Skeletal muscle satellite cell (primary cell): ENCODE measurements at regions not wholly inside any gene's neighbourhood (a gene's known extent, or its start where the extent isn't known, plus 50 kb on each side); places are given as distances from the start of the nearest gene placed in this dataset.

Experiments
- H3K27me3 ChIP-seq: 2 replicates; pipeline ENCODE4 v1.7.0; 2013; ENCODE audit warnings: low read length; ENCODE audit not compliant: control insufficient read depth, insufficient read depth
- H3K36me3 ChIP-seq: 2 replicates; pipeline ENCODE4 v1.7.0; 2013; ENCODE audit warnings: mild to moderate bottlenecking, control low read depth, low read length; ENCODE audit not compliant: insufficient read depth
- H3K4me1 ChIP-seq: 2 replicates; pipeline ENCODE4 v1.7.0; 2013; ENCODE audit warnings: low read length; ENCODE audit not compliant: control insufficient read depth, insufficient read depth
- H3K4me2 ChIP-seq: 2 replicates; pipeline ENCODE4 v1.7.0; 2013; ENCODE audit warnings: mild to moderate bottlenecking, low read length
- H3K4me3 ChIP-seq: 2 replicates; pipeline ENCODE4 v1.7.0; 2013; ENCODE audit warnings: low read length
- H3K9ac ChIP-seq: 2 replicates; pipeline ENCODE4 v1.7.0; 2013; ENCODE audit warnings: mild to moderate bottlenecking, low read depth, low read length, moderate library complexity
- H3K9me3 ChIP-seq: replicated peaks from 2 replicates; pipeline ENCODE4 v1.7.0; 2013; ENCODE audit warnings: mild to moderate bottlenecking, control low read depth, low read length

- no peaks in the 10 kb centered on the region for H3K9me3 ChIP-seq
- H3K4me3 ChIP-seq = no peak overlapping the region
- no peak overlapping the region for H3K9ac ChIP-seq
- H3K27me3 ChIP-seq = peaks cover 6% of the 10 kb centered on the region
- no peaks in the 10 kb centered on the region for H3K36me3 ChIP-seq
- no peak overlapping the region for H3K4me2 ChIP-seq
- H3K4me1 ChIP-seq = no peaks in the 10 kb centered on the region
Measured at GRCh38 chr5:61748651-61749050, 416.6 kb downstream of the ZSWIM6 start.

GRCh38 chr5:61752588-61752987 is 420.5 kb downstream of the ZSWIM6 start:
- no peaks in the 10 kb centered on the region for H3K9me3 ChIP-seq
- peaks cover 17% of the 10 kb centered on the region for H3K27me3 ChIP-seq
- no peaks in the 10 kb centered on the region for H3K36me3 ChIP-seq
- H3K4me1 ChIP-seq = no peaks in the 10 kb centered on the region
- no peak overlapping the region for H3K9ac ChIP-seq
- no peak overlapping the region for H3K4me3 ChIP-seq
- no peak overlapping the region for H3K4me2 ChIP-seq

GRCh38 chr5:61754792-61755191 is 422.7 kb downstream of the ZSWIM6 start:
- no peaks in the 10 kb centered on the region for H3K36me3 ChIP-seq
- H3K9me3 ChIP-seq = no peaks in the 10 kb centered on the region
- no peak overlapping the region for H3K9ac ChIP-seq
- no peak overlapping the region for H3K4me3 ChIP-seq
- no peak overlapping the region for H3K4me2 ChIP-seq
- H3K27me3 ChIP-seq = peaks cover 17% of the 10 kb centered on the region
- no peaks in the 10 kb centered on the region for H3K4me1 ChIP-seq

GRCh38 chr5:61755726-61756222 is 423.7 kb downstream of the ZSWIM6 start:
- Histone ChIP-seq H3K9ac (no peak overlapping the region), H3K27me3 (peaks cover 17% of the 10 kb centered on the region), H3K36me3 (no peaks in the 10 kb centered on the region), H3K4me3 (no peak overlapping the region), H3K9me3 (no peaks in the 10 kb centered on the region), H3K4me1 (no peaks in the 10 kb centered on the region), H3K4me2 (no peak overlapping the region)

DNA sequence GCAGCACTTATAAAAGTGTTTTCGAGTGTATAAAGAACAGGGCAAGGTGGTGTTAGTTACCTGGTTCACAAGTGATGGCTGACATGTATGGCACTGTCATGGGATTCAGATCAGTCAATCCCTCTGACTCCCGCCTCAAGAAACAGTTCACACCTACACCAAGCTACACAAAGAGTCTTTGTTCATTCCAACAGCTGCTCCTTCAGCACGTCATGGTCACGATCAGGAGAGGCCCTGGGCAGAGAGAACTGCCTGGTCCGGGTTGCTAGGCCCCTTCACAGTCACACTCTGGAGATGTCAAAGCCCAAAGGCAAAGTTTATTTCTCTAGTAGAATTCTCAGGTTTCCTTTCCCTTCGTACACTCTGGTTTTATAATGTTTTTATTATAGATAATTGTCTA is 426.7 kb downstream of the ZSWIM6 start:
- Histone ChIP-seq H3K4me2 (no peak overlapping the region), H3K4me3 (no peak overlapping the region), H3K27me3 (peaks cover 11% of the 10 kb centered on the region), H3K9ac (no peak overlapping the region), H3K9me3 (no peaks in the 10 kb centered on the region), H3K36me3 (no peaks in the 10 kb centered on the region), H3K4me1 (no peaks in the 10 kb centered on the region)

DNA sequence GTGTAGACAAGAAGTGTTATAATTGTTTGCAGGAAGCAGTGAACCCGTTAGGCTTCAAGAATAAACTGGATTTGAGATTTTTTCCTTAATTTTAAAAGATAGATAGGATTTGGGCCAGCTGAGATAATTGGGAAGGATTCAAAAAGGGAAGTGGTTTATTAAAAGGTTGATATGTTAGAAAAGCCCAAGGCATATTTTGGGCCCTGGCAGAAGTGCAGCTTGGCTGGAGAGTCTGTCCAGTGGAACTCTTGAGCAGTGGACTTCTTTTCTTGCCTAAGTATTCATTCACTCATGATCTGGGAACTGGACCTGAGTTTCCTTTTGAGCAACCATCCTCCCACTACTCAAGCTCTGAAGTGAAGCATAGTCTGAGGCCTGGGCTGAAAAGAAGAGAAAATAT is 433.4 kb downstream of the ZSWIM6 start:
- Histone ChIP-seq H3K4me1 (no peaks in the 10 kb centered on the region), H3K4me3 (no peak overlapping the region), H3K9me3 (no peaks in the 10 kb centered on the region), H3K4me2 (no peak overlapping the region), H3K36me3 (no peaks in the 10 kb centered on the region), H3K27me3 (peaks cover 43% of the 10 kb centered on the region), H3K9ac (no peak overlapping the region)

- H3K9me3 ChIP-seq = no peaks in the 10 kb centered on the region
- peaks cover 49% of the 10 kb centered on the region for H3K27me3 ChIP-seq
Measured at GRCh38 chr5:61766141-61766540, 434.1 kb downstream of the ZSWIM6 start.

GRCh38 chr5:61767231-61768080 is 435.4 kb downstream of the ZSWIM6 start:
- Histone ChIP-seq H3K4me3 (no peak overlapping the region), H3K9me3 (no peaks in the 10 kb centered on the region), H3K36me3 (no peaks in the 10 kb centered on the region), H3K4me2 (no peak overlapping the region), H3K4me1 (no peaks in the 10 kb centered on the region), H3K27me3 (peaks cover 61% of the 10 kb centered on the region), H3K9ac (no peak overlapping the region)

More at GRCh38 chr5:61766141-61766540, 434.1 kb downstream of the ZSWIM6 start:
- Histone ChIP-seq H3K9ac (no peak overlapping the region), H3K4me1 (no peaks in the 10 kb centered on the region), H3K4me3 (no peak overlapping the region), H3K4me2 (no peak overlapping the region), H3K36me3 (no peaks in the 10 kb centered on the region)

DNA sequence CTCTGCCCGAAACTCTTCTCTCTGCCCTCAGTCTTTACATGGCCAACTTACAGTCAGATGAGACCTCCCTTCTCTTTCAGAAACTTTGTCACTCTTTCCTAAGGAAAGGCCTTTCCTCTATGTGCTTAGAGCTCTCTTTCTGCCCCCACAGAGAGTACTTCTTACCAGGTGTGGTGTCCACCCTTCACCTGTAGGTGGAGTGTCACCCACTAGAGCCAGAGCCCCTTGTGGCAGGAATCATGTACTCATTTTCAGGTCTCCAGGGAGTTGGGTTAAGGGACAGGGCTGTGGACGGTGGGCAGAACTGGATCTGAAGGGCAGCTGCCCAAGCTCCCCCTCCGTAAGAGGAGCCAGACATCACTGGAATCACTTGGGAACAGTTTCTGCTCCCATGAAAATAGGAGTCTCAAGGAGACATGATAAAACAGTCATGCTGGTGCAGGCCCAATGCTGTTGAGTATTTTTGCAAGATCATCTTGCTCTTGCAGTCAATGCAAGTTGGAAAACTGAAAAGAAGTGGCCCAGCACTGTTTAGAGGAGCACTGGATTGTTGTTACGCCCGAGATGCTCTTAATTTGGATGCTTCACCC is 436.7 kb downstream of the ZSWIM6 start:
- Histone ChIP-seq H3K9me3 (no peaks in the 10 kb centered on the region), H3K27me3 (peaks cover 72% of the 10 kb centered on the region), H3K36me3 (no peaks in the 10 kb centered on the region), H3K4me3 (no peak overlapping the region), H3K9ac (no peak overlapping the region), H3K4me1 (no peaks in the 10 kb centered on the region), H3K4me2 (no peak overlapping the region)

GRCh38 chr5:61771062-61771461 is 439.0 kb downstream of the ZSWIM6 start:
- no peaks in the 10 kb centered on the region for H3K9me3 ChIP-seq
- H3K36me3 ChIP-seq = no peaks in the 10 kb centered on the region
- no peaks in the 10 kb centered on the region for H3K4me1 ChIP-seq
- peaks cover 87% of the 10 kb centered on the region for H3K27me3 ChIP-seq
- no peak overlapping the region for H3K9ac ChIP-seq
- H3K4me3 ChIP-seq = no peak overlapping the region
- H3K4me2 ChIP-seq = no peak overlapping the region

DNA sequence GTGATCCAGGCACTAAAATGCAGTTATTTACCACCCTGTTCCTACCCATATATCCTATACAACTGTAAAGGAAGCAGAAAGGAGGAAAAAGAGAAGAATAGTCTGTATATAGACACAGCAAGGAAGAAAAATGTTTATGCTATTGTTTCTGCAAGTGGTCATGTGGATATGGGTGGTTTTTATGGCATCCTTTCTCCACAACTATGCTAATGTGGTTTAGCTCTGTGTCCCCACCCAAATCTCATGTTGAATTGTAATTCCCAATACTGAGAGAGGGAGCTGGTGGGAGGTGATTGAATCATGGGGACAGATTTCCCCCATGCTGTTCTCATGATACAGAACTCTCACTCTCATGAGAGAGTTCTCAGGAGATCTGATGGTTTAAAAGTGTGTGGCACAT is 439.8 kb downstream of the ZSWIM6 start:
- no peaks in the 10 kb centered on the region for H3K36me3 ChIP-seq
- peaks cover 91% of the 10 kb centered on the region for H3K27me3 ChIP-seq
- H3K9ac ChIP-seq = no peak overlapping the region
- H3K4me1 ChIP-seq = no peaks in the 10 kb centered on the region
- no peak overlapping the region for H3K4me3 ChIP-seq
- H3K9me3 ChIP-seq = no peaks in the 10 kb centered on the region
- no peak overlapping the region for H3K4me2 ChIP-seq

DNA sequence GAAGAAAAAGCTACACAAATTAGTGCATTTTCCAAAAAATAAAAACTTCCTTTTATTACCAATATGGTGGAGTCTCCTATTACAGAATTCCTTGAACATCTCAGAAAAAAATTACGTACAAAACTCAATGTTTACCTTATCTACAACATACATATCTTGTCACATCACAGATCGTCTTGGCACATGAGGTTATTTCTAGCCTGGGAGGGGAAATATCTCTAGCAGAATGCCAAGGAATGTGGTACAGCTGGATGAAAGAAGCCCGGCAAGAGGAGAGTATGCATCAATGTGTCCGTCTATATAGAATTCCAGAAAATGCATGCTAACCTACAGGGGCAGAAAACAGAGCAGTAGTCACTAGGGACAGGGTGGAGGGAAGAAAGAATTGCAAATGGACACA is 443.8 kb downstream of the ZSWIM6 start:
- H3K36me3 ChIP-seq = no peaks in the 10 kb centered on the region
- H3K9ac ChIP-seq = no peak overlapping the region
- H3K4me3 ChIP-seq = no peak overlapping the region
- peaks cover 72% of the 10 kb centered on the region for H3K27me3 ChIP-seq
- H3K4me1 ChIP-seq = no peaks in the 10 kb centered on the region
- H3K4me2 ChIP-seq = no peak overlapping the region
- H3K9me3 ChIP-seq = no peaks in the 10 kb centered on the region
